Neural cell (in vitro differentiated cells): ENCODE measurements at regions not wholly inside any gene's neighbourhood (a gene's known extent, or its start where the extent isn't known, plus 50 kb on each side); places are given as distances from the start of the nearest gene placed in this dataset.

Experiments used
- H2AFZ ChIP-seq: fragments of 200-600, 300-800 bp; sonication (generic), shearing (Covaris generic); 2 replicates; pipeline ENCODE4 v1.6.0; 2014; ENCODE audit warnings: low read depth, mild to moderate bottlenecking, antibody characterized with exemption, low read length, moderate library complexity
- H3F3A ChIP-seq: fragments of 200-600 bp; shearing (Covaris generic); 2 replicates; pipeline ENCODE4 v1.6.1; 2016; ENCODE audit warnings: mild to moderate bottlenecking, moderate library complexity, mixed read lengths, antibody characterized with exemption, low read length; ENCODE audit not compliant: insufficient read depth, poor library complexity, severe bottlenecking
- H3K27ac ChIP-seq: fragments of 200-600, 300-800 bp; sonication (generic), shearing (Covaris generic); 2 replicates; pipeline ENCODE4 v1.5.1; 2014; ENCODE audit warnings: mild to moderate bottlenecking, low read length, moderate library complexity
- H3K27me3 ChIP-seq: fragments of 300-800, 200-600 bp; sonication (generic), shearing (Covaris generic); 2 replicates; pipeline ENCODE4 v1.6.0; 2014; ENCODE audit warnings: mild to moderate bottlenecking, low read depth, low read length, moderate library complexity; ENCODE audit not compliant: insufficient read depth
- H3K36me3 ChIP-seq: fragments of 300-800, 200-600 bp; sonication (generic), shearing (Covaris generic); 2 replicates; pipeline ENCODE4 v1.5.1; 2014; ENCODE audit warnings: mild to moderate bottlenecking, antibody characterized with exemption, low read length, moderate library complexity; ENCODE audit not compliant: insufficient read depth
- H3K4me2 ChIP-seq: fragments of 300-800, 200-600 bp; sonication (generic), shearing (Covaris generic); 2 replicates; pipeline ENCODE4 v1.6.0; 2014; ENCODE audit warnings: mild to moderate bottlenecking, low read length
- H3K4me3 ChIP-seq: fragments of 300-800, 200-600 bp; sonication (generic), shearing (Covaris generic); 2 replicates; pipeline ENCODE4 v1.5.1; 2014; ENCODE audit warnings: mild to moderate bottlenecking, low read length, moderate library complexity
- H3K79me2 ChIP-seq: fragments of 200-600 bp; shearing (Covaris generic); replicated peaks from 2 replicates; pipeline ENCODE4 v1.6.0; 2014; ENCODE audit warnings: mild to moderate bottlenecking, low read length, moderate library complexity; ENCODE audit not compliant: insufficient read depth
- H3K9ac ChIP-seq: fragments of 300-800, 200-600 bp; sonication (generic), shearing (Covaris generic); 2 replicates; pipeline ENCODE4 v1.6.1; 2016; ENCODE audit warnings: mild to moderate bottlenecking, low read length, mixed read lengths
- H3K9me2 ChIP-seq: fragments of 200-600 bp; shearing (Covaris generic); 2 replicates; pipeline ENCODE4 v1.6.1; 2016; ENCODE audit warnings: mild to moderate bottlenecking, low read length, mixed read lengths; ENCODE audit not compliant: insufficient read depth
- H3K9me3 ChIP-seq: fragments of 200-600, 300-800 bp; sonication (generic), shearing (Covaris generic); 2 replicates; pipeline ENCODE4 v1.6.1; 2016; ENCODE audit warnings: mild to moderate bottlenecking, mixed run types, low read length, moderate library complexity, mixed read lengths
- H4K20me1 ChIP-seq: fragments of 200-600 bp; shearing (Covaris generic); 2 replicates; pipeline ENCODE4 v1.6.1; 2016; ENCODE audit warnings: mild to moderate bottlenecking, mixed run types; ENCODE audit not compliant: insufficient read depth
- EP300 ChIP-seq: fragments of 450-650 bp; conservative IDR thresholded peaks from 2 replicates; pipeline ENCODE4 v1.6.1; 2014; ENCODE audit warnings: antibody characterized with exemption, mild to moderate bottlenecking, moderate library complexity; ENCODE audit not compliant: poor library complexity, severe bottlenecking
- EZH2 ChIP-seq: fragments of 200-600, 300-800 bp; shearing (Covaris generic), sonication (generic); IDR thresholded peaks from 2 replicates; pipeline ENCODE4 v1.6.1; 2014; ENCODE audit warnings: antibody characterized with exemption, low read length, borderline replicate concordance, mild to moderate bottlenecking; ENCODE audit not compliant: insufficient read depth, poor library complexity, severe bottlenecking
- MXI1 ChIP-seq: fragments of 450-650 bp; conservative IDR thresholded peaks from 2 replicates; pipeline ENCODE4 v1.6.1; 2014; ENCODE audit warnings: antibody characterized with exemption, mild to moderate bottlenecking; ENCODE audit not compliant: poor library complexity, severe bottlenecking
- POLR2AphosphoS5 ChIP-seq: IDR thresholded peaks from 2 replicates; pipeline ENCODE4 v1.6.1; 2012
- RAD21 ChIP-seq: fragments of 450-650 bp; conservative IDR thresholded peaks from 2 replicates; pipeline ENCODE4 v1.6.1; 2014; ENCODE audit warnings: antibody characterized with exemption, mild to moderate bottlenecking, moderate library complexity
- SMC3 ChIP-seq: fragments of 450-650 bp; conservative IDR thresholded peaks from 2 replicates; pipeline ENCODE4 v1.6.1; 2014; ENCODE audit warnings: antibody characterized with exemption, mild to moderate bottlenecking, moderate library complexity; ENCODE audit not compliant: poor library complexity
- TAF1 ChIP-seq: IDR thresholded peaks from 2 replicates; pipeline ENCODE4 v1.6.1; 2012; ENCODE audit warnings: low read depth
- TF ChIP-seq, protein P1 (sequence below): fragments of 450-650 bp; IDR thresholded peaks from 2 replicates; pipeline ENCODE4 v1.5.1; 2014; ENCODE audit warnings: antibody characterized with exemption, mild to moderate bottlenecking, moderate library complexity; ENCODE audit not compliant: poor library complexity, severe bottlenecking
- TF ChIP-seq, protein P2 (sequence below): IDR thresholded peaks from 2 replicates; pipeline ENCODE4 v1.6.1; 2012; ENCODE audit warnings: borderline replicate concordance

- Histone ChIP-seq H3K9me3 (no peaks in the 10 kb centered on the region), H3K9me2 (no peaks in the 10 kb centered on the region), H3K27ac (no peak overlapping the region), H3F3A (no peaks in the 10 kb centered on the region), H3K9ac (no peak overlapping the region), H4K20me1 (no peaks in the 10 kb centered on the region), H3K4me3 (no peak overlapping the region), H3K79me2 (no peaks in the 10 kb centered on the region), H3K4me2 (no peak overlapping the region), H2AFZ (no peak overlapping the region), H3K27me3 (no peaks in the 10 kb centered on the region), H3K36me3 (no peaks in the 10 kb centered on the region)
- TF ChIP-seq RAD21 = no peak
- no peak for TF ChIP-seq SMC3
- TF ChIP-seq, protein P1, sequence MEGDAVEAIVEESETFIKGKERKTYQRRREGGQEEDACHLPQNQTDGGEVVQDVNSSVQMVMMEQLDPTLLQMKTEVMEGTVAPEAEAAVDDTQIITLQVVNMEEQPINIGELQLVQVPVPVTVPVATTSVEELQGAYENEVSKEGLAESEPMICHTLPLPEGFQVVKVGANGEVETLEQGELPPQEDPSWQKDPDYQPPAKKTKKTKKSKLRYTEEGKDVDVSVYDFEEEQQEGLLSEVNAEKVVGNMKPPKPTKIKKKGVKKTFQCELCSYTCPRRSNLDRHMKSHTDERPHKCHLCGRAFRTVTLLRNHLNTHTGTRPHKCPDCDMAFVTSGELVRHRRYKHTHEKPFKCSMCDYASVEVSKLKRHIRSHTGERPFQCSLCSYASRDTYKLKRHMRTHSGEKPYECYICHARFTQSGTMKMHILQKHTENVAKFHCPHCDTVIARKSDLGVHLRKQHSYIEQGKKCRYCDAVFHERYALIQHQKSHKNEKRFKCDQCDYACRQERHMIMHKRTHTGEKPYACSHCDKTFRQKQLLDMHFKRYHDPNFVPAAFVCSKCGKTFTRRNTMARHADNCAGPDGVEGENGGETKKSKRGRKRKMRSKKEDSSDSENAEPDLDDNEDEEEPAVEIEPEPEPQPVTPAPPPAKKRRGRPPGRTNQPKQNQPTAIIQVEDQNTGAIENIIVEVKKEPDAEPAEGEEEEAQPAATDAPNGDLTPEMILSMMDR = no peak
- no peak for TF ChIP-seq MXI1
- TF ChIP-seq POLR2AphosphoS5 = no peak
- TF ChIP-seq, protein P2, sequence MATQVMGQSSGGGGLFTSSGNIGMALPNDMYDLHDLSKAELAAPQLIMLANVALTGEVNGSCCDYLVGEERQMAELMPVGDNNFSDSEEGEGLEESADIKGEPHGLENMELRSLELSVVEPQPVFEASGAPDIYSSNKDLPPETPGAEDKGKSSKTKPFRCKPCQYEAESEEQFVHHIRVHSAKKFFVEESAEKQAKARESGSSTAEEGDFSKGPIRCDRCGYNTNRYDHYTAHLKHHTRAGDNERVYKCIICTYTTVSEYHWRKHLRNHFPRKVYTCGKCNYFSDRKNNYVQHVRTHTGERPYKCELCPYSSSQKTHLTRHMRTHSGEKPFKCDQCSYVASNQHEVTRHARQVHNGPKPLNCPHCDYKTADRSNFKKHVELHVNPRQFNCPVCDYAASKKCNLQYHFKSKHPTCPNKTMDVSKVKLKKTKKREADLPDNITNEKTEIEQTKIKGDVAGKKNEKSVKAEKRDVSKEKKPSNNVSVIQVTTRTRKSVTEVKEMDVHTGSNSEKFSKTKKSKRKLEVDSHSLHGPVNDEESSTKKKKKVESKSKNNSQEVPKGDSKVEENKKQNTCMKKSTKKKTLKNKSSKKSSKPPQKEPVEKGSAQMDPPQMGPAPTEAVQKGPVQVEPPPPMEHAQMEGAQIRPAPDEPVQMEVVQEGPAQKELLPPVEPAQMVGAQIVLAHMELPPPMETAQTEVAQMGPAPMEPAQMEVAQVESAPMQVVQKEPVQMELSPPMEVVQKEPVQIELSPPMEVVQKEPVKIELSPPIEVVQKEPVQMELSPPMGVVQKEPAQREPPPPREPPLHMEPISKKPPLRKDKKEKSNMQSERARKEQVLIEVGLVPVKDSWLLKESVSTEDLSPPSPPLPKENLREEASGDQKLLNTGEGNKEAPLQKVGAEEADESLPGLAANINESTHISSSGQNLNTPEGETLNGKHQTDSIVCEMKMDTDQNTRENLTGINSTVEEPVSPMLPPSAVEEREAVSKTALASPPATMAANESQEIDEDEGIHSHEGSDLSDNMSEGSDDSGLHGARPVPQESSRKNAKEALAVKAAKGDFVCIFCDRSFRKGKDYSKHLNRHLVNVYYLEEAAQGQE = no peak
Measured at GRCh38 chr13:104766319-104766718, 1700.1 kb upstream of the SLC10A2 start.

DNA sequence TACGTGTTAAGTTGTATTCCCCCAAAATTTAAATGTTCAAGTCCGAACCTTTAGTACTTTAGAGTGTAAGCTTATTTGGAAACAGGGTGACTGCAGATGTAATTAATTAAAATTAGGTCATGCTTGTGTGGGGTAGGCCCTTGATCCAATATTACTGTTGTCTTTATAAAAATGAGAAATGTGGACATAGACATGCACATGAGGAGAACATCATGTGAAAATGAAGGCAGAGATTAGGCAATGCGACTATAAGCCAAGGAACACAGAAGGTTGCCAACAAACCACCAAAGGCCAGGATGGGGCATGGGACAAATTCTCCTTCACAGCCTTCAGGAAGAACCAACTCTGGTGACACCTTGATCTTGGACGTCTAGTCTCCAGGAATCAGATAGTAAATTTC, 1698.4 kb upstream of the SLC10A2 start:
- Histone ChIP-seq H4K20me1 (no peaks in the 10 kb centered on the region), H3K4me3 (no peak overlapping the region), H2AFZ (no peak overlapping the region), H3K9me2 (no peaks in the 10 kb centered on the region), H3K9me3 (no peaks in the 10 kb centered on the region), H3K79me2 (no peaks in the 10 kb centered on the region), H3F3A (no peaks in the 10 kb centered on the region), H3K4me2 (no peak overlapping the region), H3K27me3 (no peaks in the 10 kb centered on the region), H3K9ac (no peak overlapping the region), H3K36me3 (no peaks in the 10 kb centered on the region), H3K27ac (no peak overlapping the region)
- no peak for TF ChIP-seq EZH2
- TF ChIP-seq POLR2AphosphoS5 = no peak
- TF ChIP-seq MXI1 = no peak
- no peak for TF ChIP-seq RAD21
- TF ChIP-seq, protein P1 = no peak
- TF ChIP-seq TAF1 = no peak
- TF ChIP-seq, protein P2 = no peak
- TF ChIP-seq EP300 = no peak
